ENCODE measurements at regions not wholly inside any gene's neighbourhood (a gene's known extent, or its start where the extent isn't known, plus 50 kb on each side); places are given as distances from the start of the nearest gene placed in this dataset.
A peak's percentile ranks its signal among the peaks of the same experiment; 100 is the strongest.

DNA sequence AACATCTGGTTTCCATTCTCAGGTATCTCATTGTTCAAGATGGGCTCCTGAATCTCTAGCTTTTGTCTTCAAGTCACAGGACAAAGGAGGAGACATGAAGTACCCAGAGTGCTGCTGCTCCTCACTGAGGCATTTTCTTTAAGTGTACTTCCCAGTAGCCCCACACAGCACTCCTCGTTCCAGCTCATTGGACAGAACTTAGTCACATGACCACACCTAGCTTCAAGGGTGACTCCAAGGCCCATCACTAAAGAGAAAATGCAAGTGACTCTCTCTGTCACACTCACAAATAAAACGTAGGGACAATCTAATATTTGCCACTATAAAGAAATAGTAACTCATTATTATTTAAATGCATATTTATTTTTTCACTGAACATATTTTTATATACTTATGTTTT is 58.3 kb upstream of the NEUROD6 start:
- DNase-seq: no peak

DNA sequence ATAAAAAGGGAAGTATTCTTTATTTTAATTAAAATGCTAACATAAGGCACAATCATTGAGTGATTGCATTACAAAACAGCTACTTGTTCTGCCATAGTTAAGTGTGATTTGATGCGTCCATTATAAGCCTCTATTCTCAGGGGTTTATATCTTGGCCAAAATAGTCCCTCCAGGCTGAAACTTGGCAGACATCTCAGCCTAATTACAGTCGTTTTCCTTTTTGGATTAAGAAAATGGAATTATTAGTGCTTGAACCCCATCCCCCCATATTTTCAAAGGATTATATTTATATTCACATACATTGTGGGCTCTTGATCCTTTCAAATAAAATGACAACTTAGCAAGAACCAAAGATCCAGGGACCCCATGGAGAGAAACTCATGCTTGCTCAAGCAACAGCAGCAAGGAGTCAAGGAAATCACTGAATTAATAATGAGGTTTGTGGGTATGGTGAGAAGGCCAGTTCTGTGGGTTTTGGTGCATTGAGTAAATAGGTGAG is 66.7 kb upstream of the NEUROD6 start:
- DNase-seq: no peak

DNA sequence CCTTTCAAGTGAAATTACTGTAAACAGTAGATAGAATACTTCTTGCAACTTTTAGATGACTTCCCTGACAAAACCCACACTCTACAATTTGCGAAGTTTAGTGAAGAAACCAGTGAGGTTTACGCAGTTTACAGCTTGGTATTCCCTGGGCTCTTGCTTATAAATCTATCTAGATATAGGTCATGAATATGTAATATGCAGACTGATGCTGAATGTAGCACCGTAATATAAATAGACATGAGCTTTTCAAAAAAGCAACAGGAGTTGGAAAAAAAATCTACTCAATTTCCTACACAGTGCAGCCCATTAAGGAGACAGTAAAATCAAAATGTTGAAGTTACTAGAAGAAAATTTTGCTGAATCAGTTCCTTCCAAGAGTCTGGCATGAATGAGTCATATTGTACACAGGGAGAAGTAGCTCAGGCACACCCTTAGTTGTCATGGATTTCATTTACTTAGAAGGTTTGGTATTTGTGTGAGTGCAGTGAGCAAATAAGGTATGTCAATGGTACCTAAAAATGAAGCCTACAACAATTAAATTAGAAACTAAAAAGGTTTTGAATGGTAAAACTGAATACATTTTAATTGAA is 67.7 kb upstream of the NEUROD6 start:
- no peak for DNase-seq

DNA sequence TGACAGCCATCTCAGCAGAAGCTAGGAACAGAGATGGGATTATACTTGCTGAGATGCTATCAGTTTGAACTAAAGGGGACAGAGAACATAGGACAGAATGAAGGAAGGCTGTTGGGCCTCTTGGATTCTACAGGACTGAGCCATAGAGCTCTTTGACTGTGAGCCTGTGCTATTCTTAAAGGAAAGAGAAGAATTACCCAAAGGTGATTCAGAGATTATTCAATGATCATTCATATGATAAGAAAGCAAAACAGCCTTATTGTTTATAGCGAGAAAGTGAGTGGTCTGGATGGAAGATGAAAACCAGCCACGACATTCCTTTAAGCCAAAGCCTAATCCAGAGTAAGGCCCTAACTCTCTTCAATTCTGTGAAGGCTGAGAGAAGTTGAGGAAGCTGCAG is 69.7 kb upstream of the NEUROD6 start:
- DNase-seq: no peak

DNA sequence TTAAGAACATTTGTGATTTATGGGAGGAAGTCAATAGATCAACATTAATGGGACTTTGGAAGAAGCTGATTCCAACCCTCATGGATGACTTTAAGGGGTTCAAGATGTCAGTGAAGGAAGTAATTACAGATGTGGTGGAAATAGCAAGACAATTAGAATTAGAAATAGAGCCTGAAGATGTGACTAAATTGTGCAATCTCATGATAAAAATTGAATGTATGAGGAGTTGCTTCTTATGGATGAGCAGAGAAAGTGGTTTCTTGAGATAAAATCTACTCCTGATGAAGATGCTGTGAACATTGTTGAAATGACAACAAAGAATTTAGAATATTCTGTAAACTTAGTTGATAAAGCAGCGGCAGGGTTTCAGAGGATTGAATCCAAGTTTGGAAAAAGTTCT is 70.9 kb upstream of the NEUROD6 start:
- no peak for DNase-seq

DNA sequence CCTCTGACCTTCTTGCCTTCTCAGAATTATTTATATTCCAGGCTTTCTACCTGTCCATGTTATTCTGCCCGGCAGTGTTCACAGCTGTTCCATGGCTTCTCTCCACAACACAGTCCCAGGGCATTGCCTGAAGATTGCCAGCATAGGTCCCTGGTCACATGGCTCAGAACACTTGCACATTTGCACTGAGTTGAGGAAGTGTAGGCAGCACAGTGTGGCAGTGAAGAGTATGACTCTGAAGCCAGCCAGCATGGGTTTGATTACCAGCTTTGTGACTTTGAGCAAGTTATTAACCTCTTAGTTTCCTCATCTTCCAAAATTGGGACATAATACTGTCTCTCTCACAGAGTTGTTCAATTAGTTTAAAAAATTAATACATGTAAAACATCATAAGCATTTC is 73.2 kb upstream of the NEUROD6 start:
- DNase-seq: no peak

DNA sequence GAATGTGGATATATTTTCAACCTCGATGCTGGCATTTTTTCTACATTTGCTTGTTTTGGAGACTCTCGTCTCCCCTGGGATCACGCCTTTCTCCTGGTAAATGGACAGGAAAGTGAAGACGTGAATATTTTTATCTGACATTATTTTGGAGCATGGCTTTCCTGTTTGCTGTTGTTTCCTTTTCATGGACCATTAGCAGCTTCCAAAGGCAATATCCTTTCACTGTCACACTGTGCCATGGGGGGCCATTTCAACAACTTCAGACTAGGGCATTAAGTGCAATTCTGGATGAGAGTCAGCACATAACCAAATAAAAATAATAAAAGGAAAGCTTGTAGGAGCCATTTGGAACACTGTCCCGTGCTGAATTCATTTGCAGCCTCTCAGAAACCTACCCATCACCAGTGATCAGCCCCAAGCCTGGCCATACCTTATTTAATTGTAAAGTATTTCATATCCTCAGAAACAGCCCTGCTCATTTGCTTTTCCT is 75.9 kb upstream of the NEUROD6 start:
- no peak for DNase-seq

DNA sequence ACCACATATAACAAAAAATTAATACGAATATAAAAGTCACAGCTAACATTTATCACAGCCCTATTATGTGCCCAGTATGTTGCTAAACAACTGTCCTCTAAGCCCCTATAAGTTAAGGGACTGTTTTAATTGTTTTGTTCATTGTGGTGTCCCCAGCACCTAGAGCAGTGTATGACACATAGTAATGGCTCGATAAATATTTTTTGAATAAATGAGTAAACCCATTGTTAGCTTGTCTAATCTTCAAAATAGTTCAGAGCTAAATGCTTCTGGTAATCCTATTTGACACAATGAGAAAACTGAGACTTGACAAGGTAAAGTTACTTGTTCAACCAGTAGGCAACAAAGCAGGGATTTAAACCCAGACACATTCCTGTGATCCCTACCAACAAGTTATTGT is 78.4 kb upstream of the NEUROD6 start:
- DNase-seq: no peak

DNA sequence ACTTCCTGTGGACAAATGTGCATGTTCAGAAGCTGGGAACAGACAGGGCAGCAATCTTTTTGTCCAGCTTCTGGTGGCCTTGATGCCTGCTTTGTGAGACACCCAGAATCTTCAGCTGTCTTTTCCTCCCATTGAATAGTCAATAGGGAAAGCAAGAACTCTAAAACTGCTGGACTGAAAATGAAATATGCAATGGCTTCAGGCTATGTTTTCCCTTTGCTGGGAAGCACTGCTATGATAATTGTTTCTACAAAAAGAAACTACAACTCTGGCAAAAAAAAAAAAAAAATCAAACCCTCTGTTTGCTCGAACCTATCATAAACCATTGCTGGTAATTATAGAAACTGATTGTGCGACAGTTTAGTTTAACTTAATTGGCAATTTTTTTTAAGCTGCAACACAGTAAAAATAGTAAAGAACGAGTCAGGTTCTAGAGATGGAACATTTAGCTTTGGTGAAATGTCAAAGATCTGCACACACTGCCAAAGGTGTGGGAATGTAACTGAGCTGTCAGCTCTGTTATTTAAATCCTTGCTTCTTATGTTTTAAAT is 79.1 kb upstream of the NEUROD6 start:
- DNase-seq: no peak

DNA sequence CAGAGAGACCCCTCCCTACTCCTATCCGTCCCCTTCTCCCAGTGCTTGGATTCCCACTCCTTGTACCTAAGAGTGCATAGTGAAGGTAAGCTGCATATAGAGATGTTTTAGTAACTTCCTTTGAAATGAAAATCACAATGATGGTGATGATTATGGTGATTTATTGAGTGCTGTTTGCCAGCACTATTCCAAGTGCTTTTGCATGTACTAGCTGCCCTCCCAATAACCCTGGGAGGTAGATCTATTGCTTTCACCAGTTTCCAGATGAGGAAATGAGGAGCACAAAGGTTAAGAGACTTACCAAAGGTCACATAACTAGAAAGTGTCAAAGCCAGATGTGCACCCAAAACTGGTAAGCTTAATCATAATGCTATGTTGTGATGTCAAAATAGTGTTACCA is 80.4 kb upstream of the NEUROD6 start:
- DNase-seq: no peak

DNA sequence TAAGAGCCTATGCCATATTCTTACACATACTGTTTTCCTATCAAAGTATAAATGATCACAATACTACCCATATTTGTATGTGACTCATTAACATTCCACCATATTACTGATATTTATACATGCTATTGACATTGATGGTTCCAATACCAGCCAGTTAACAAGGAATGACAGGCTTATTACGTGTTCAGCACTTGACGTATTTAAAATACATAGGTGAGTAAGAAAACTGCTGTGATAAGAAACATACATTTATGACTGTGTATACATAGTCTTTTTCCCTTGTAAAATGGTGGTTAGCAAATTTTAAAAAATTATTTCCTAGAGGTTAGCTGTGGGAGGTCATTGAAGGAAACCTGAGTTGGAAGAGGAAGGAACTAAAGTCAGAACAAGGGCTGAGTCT is 81.1 kb upstream of the NEUROD6 start:
- DNase-seq: no peak

DNA sequence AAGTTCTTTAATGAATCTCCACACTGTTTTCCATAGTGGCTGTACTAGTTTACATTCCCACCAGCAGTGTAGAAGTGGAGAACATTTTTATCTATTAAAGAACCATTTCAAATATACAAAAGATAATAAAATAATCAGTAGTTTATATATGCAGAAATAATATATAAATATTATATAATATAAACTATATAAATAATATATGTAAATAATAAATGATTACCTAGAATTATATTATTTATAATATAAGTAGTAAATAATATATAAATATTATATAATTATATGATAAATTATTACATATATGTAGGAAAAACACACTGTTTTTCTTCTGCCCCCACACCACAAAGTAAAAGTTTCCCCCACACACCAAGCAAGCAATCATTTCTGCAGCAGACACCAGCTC is 83.5 kb upstream of the NEUROD6 start:
- DNase-seq: no peak

DNA sequence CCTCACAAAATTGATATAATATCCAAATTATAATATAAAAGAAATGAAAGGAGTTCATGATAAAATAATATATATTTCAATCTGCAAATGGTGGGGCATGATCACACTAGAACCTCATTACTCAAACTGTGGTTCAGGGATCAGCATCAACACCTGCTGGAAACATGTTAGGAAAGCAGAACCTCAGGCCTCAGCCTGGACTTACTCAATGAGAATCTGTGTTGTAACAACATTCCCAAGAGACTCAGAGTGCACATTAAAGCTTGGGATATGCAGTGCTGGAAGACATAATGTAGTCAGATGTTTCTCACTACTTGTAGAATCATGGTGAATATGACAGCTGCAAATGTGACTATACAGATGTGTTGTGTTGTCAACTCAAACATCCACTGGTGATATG is 81.7 kb upstream of the ITPRID1 start:
- no peak for DNase-seq

DNA sequence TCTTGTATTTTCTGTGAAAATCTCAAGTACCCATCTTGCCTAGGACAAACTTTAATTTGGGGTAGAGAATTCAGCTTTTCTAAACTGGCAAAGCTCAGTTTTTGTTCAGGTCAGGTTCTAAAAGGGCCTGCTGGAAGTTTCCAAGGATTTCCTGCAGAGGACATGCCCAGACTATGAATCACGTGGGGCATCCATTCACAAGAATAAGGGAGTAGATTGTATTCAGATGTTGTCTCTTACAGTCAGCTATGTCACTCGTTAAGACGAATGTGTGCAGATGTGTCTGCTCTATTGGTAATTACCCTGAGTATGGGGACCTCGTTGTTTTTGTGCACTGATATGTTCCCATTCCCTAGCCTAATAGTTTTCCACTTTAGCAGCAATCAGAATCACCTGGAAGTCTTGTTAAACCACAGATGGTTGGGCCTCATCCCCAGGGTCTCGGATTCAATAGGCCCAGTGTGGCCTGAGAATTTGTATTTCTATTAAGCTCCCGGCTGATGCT is 81.0 kb upstream of the ITPRID1 start:
- no peak for DNase-seq

DNA sequence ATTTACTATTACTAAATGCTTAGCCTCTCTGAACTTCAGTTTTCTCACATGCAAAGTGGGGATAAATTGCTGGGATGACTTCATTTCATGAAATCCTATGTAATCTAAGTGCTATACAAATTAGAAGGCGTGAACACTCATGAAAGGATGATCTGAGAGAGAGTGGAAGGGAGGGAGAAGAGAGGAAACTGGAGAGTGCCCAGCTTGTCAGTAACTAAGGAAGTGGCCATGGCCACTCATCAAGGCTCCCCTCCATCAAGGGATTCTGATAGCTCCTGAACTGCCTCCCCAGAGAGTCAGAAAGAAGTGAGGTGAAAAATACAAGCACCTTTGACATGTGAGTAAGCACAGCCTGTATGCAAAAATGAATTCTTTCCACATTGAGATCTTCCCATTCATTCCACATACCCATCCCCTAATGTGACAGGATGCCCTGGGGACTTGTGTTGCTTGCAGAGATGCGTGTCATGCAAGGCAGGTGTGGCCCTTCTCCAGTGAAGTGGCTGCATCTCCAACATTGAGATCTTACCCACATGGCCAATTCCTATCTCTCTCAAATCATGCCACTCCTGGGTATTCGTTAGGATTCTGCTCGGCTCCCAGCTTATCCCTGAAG is 76.5 kb upstream of the ITPRID1 start:
- DNase-seq: no peak

DNA sequence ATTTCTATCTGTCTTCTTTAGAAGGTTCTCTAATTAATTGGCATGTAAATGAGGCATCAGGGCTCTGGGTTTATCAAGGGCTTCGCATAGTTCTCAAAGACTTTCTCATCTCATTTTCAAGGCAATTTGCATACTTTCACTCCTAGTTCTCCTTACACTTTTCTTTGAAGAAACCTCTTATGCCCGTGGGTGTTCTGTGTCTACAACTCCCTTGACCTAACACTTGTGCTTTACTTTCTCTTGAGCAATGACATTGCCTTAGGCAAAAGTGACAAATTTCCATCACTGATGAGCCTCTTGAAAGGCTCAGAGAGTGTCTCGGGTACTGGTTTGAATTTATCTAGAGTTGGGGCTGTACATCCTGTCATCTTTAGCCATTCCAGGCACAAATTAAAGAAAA is 74.7 kb upstream of the ITPRID1 start:
- no peak for DNase-seq

DNA sequence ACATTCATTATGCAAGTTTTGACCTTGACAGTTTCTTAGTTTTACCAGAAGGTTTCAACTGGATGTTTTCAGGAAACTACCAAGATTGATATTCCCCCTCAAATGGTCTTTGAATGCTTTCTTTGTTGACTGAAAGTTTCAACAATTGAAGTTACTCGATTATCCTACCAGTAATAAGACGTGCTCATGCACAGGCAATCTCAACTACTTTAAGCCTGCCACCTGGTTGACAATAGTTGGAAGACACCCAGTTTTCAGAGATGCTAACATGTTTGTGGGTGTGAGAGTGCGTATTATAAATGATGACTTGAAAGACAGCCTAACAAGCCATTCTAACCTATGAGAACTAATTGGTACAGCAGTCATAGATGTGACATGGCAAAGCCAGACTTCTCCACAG is 73.4 kb upstream of the ITPRID1 start:
- DNase-seq: no peak

DNA sequence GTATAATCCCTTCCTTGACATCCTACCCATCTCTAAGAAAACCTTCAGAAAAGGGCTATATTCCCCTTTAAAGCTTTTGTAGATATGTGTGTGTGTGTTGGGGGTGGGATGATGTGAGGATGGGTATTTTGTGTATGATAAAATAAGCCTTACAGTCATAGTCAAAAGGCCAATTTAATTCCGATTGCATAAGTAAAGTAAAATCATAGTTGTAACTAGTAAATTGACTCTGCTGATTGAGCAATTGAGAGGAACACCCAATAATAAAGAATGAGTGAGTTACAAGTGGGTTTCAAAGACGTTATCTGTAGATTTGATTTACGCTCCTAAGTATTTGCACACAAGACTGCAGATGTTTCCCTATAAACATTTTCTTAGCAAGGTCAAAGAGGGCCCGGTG is 71.3 kb upstream of the ITPRID1 start:
- DNase-seq: no peak

DNA sequence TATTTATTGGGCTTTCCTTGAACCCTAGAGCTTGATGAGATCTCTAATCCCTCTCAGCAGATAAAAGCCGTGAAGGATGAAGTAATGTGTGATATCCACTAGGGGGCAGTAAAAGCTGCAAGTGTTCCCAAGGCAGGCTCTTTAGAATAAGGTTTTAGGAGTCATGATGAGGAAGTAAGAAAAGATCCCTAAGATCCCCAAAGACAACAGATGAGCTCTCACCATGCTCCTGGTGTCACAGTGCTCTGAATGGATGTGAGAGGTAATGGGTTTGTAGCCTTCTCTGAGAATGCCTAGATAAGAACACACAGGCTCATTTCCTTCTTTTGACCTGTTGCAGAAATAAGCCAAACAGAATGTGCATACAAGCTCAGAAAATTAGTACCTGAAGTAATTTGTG is 70.4 kb upstream of the ITPRID1 start:
- DNase-seq: peak; percentile 2

DNA sequence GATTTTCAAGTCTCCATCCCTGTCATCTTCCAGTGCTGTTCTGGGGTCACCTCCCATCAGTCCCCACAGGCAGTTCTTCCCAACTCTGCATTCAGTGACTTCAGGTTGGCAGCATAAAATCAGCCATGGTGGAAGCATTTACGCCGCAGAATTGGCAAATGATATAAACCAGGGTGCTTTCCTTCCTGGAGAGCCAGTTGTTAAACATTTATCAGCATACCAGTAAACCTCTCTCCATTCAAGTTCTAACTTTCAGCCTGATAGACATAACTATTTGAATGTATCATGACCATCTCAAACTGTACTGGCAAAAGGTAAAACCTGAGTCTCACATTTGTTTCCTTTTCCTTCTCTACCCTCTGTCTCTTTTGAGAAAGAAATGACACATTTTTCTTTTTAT is 69.7 kb upstream of the ITPRID1 start:
- no peak for DNase-seq

DNA sequence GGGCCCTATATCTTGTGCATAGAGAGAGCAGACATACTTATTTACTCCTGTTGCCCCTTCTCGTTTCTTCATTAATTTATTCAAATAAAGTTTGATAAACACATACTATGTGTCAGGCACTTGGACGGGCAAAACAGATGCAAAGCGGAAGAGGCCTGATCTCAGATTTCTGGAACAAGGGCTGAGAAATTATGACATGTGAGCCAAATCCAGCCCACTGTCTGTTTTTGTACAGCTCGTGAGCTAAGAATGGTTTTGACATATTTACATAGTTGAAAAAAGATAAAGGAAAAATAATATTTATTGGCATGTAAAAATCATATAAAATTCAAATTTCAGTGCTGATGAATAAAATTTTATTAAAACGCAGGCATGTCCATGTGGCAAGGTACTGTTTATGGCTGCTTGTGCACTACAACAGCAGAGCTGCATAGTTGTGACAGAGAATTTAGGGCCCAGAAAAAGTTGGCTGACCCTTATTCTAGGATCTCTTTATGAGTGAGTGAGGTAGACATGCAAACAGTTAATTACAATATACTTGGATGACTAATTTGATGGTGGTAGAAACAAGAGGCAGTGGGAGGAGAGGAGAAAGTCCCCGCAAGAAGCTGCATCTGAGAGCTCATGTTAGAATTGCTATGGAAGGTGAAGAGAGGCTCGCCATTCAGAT is 68.1 kb upstream of the ITPRID1 start:
- no peak for DNase-seq

DNA sequence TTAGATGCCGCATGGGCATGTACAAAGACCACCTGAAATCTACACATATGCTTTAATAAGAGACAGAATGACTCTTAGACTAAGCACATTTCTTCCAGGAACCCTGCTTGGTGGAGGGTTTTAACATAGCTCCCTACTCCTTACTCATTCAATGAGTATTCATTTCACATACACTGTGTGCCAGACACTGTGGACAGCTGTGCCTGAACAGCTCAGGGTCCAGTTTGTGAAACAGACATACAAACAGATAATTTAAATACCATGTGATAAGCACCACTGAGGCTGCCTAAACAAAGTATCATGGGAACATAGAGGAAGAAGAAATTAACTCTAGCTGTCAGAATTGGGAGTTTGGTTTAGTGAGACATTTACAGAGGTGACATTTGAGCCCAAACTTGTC is 65.2 kb upstream of the ITPRID1 start:
- DNase-seq: no peak

DNA sequence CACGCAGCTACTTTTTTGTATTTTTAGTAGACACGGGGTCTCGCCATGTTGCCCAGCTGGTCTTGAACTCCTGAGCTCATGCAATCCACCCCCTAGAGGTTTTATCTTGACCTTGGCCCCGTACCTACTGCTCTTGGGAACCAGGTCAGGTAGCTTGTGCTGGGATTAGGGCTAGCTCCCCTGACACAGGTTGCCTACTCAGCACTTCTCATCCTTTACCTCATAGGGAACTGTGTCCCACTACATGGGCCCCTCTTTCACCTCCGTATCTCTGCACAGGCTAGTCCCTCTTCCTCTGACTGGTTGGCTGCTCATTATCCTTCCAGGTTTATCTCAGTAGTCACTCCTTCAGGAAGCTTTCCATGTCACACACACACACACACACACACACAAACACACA is 58.0 kb upstream of the ITPRID1 start:
- DNase-seq: no peak

Data from amniotic stem cell (primary cell).